Bronchial epithelial cell (primary cell): ENCODE measurements at regions not wholly inside any gene's neighbourhood (a gene's known extent, or its start where the extent isn't known, plus 50 kb on each side); places are given as distances from the start of the nearest gene placed in this dataset.

Source experiments
- DNase-seq: peaks from one replicate; pipeline ENCODE4 v3.0.0-alpha.2; 2010; ENCODE audit warnings: low read depth
- FAIRE-seq: peaks from 2 replicates; lab custom pipeline; 2011; peaks lifted over from hg19 to GRCh38; lab: Jason Lieb, UNC
- H3K27me3 ChIP-seq: 2 replicates; pipeline ENCODE4 v1.5.1; 2011; ENCODE audit warnings: low read length; ENCODE audit not compliant: control insufficient read depth, insufficient read depth
- H3K36me3 ChIP-seq: 2 replicates; pipeline ENCODE4 v1.5.1; 2011; ENCODE audit warnings: low read length; ENCODE audit not compliant: control insufficient read depth, insufficient read depth
- H3K4me3 ChIP-seq: 2 replicates; pipeline ENCODE4 v1.5.1; 2011; ENCODE audit warnings: mild to moderate bottlenecking, low read depth, low read length, control low read depth
- TF ChIP-seq, protein P1 (sequence below): IDR thresholded peaks from 2 replicates; pipeline ENCODE4 v1.5.1; 2011; ENCODE audit warnings: mild to moderate bottlenecking, moderate library complexity, low read length, control low read depth, inconsistent platforms; ENCODE audit not compliant: insufficient read depth, severe bottlenecking

DNA sequence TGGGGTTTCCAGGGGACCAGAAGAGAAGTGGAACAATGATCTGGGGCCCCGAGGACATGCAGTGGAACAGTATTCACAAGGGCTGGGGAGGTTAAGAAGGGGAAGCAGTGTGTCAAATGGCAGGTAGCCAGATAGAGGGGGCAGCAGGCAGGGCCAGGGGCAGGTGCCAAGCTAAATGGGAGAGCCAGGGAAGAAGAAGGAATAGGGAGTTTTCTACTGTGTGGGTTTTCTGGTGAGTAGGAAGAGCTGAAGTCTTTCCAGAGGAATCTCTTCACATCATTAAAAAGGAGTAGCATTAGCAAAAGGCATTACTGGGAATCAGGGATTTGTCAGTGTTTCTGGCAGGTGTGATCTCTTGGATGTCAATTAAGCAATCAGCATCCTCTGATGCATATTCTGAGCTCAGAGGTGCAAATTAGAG lies 55.8 kb downstream of the IRAG1 start:
- Histone ChIP-seq H3K4me3 (no peak overlapping the region), H3K27me3 (no peaks in the 10 kb centered on the region), H3K36me3 (no peaks in the 10 kb centered on the region)
- DNase-seq: no peak
- TF ChIP-seq, protein P1, sequence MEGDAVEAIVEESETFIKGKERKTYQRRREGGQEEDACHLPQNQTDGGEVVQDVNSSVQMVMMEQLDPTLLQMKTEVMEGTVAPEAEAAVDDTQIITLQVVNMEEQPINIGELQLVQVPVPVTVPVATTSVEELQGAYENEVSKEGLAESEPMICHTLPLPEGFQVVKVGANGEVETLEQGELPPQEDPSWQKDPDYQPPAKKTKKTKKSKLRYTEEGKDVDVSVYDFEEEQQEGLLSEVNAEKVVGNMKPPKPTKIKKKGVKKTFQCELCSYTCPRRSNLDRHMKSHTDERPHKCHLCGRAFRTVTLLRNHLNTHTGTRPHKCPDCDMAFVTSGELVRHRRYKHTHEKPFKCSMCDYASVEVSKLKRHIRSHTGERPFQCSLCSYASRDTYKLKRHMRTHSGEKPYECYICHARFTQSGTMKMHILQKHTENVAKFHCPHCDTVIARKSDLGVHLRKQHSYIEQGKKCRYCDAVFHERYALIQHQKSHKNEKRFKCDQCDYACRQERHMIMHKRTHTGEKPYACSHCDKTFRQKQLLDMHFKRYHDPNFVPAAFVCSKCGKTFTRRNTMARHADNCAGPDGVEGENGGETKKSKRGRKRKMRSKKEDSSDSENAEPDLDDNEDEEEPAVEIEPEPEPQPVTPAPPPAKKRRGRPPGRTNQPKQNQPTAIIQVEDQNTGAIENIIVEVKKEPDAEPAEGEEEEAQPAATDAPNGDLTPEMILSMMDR: no peak
- no peak for FAIRE-seq

DNA sequence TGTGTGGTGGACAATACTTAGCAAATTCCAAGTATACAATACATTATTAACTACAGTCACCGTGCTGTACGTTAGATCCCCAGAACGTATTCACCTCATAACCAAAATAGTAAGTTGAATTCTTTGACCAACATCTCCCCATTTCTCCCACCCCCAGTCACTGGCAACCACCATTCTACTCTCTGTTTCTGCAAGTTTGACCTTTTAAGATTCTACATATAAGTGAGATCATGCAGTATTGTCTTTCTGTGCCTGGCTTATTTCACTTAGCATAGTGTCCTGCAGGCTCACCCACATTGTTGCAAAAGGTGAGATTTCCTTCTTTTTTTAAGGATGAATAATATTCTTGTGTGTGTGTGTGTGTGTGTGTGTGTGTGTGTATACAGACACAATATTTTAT lies 59.1 kb downstream of the IRAG1 start:
- TF ChIP-seq, protein P1: no peak
- FAIRE-seq (no peak), DNase-seq (no peak)
- no peaks in the 10 kb centered on the region for H3K27me3 ChIP-seq
- no peaks in the 10 kb centered on the region for H3K36me3 ChIP-seq
- H3K4me3 ChIP-seq: no peak overlapping the region

DNA sequence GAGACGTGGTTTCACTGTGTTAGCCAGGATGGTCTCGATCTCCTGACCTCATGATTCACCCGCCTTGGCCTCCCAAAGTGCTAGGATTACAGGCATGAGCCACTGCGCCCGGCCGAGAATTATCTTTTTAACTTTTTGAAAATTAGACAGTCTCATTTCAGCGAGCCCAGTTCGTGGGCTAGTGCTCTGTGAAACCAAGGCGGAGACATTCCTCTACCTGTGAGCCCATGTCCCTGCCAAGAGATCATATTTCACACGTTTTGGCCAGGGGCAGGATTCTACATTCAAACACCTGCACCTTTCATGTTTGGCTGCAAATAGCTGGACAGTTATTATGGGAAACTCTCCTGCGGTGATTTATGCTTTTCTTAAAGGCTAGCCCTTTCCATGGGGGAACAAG lies 60.3 kb downstream of the IRAG1 start:
- FAIRE-seq (no peak), DNase-seq (no peak)
- no peak overlapping the region for H3K4me3 ChIP-seq
- no peaks in the 10 kb centered on the region for H3K27me3 ChIP-seq
- TF ChIP-seq, protein P1: no peak
- H3K36me3 ChIP-seq: no peaks in the 10 kb centered on the region

DNA sequence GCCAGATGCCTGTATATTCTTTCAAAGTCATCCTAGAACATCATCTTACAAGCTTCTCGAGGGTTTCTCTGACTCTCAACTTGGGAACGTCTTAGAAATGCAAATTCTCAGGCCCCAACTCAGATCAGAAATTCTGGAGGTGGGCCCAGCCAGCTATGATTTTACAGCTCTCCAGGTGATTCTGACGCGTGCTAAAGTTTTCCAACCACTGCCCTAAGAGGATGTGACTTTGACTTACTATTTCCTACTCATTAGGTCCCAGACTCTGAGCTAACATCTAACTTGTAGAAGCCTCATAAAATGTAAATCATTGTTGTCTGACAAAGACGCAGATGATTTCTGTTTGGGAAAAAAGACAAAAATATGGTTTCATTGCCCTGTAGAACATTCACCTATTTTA lies 61.1 kb downstream of the IRAG1 start:
- H3K27me3 ChIP-seq: no peaks in the 10 kb centered on the region
- DNase-seq (no peak), FAIRE-seq (no peak)
- H3K4me3 ChIP-seq: no peak overlapping the region
- TF ChIP-seq, protein P1: no peak
- no peaks in the 10 kb centered on the region for H3K36me3 ChIP-seq

DNA sequence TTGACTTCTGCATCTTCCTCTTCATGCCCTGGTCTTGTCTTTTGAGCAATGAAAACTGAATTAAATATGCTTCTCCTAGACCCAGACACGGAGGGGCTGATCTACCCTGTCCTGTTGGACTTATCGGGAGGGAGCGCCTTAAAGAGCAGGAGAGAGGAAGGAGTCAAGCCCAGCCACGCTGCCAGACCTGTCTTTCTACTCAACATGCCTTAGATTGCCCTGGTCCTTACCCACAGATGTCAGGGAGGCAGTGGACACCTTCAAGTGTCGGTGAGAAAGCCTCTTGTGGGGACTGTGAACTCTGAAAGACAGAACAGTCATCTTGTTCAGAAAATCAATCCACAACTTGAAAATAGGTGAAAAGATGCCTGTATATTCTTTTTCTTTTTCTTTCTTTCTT lies 61.8 kb downstream of the IRAG1 start:
- DNase-seq: no peak
- Histone ChIP-seq H3K27me3 (no peaks in the 10 kb centered on the region), H3K4me3 (no peak overlapping the region), H3K36me3 (no peaks in the 10 kb centered on the region)
- TF ChIP-seq, protein P1: no peak
- no peak for FAIRE-seq

DNA sequence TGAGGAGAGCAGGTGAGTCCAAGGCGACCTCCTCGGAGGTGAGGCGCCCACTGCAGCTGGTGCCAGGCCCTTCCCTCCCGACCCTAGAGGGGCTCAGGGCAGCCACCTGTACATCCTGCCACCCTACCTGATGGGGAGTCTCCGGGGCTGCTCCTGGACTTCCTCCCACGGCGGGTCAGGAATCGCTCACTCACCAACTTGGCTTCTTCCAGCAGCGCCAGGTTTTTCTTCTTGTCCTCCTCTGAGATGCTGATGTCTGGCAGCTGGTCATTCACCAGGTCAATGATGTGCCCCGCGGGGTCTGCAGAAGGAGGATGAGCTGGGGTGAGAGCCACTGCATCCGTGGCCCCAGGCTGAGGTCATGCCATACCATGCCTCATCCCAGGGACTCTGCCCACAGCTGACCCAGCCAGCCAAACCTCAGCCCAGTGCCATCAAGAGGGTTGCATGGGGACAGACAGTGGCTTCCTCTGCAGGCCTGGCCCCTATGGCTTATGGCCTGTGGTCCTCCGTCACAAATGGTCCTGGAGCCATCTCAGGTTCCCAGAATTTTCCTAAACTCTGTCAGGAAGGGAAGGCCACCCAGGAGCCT lies 61.0 kb upstream of the LYVE1 start:
- TF ChIP-seq, protein P1: no peak
- Histone ChIP-seq H3K4me3 (no peak overlapping the region), H3K36me3 (no peaks in the 10 kb centered on the region), H3K27me3 (no peaks in the 10 kb centered on the region)
- FAIRE-seq (no peak), DNase-seq (no peak)
